DMS 273 treated with DMSO at 0.1 percent for 48 hours (cell line): ENCODE measurements at regions not wholly inside any gene's neighbourhood (a gene's known extent, or its start where the extent isn't known, plus 50 kb on each side); places are given as distances from the start of the nearest gene placed in this dataset.

Experiments used
- DNase-seq: peaks from one replicate; lab custom pipeline; 2025; lab: John Stamatoyannopoulos, UW

DNA sequence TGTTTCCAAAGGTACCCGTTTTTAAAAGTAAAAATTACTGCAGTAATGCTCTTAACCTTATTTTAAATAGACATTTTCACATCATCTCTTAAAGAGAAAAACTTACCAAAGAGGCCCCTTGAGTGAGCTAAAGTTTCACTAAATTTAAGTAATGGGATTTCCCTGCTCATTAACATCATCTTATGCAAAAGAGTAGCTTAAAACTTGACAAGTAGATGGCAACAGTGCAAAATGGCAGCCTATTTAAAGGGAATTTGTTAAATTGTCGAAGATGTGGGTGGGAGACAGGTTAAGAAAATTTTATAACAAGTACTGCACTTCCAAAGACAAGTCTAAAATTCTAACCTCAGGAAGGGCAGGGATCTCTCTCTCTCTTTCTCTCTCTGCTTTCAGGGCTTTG lies 271.7 kb upstream of the LDB2 start:
- DNase-seq, result no peak

DNA sequence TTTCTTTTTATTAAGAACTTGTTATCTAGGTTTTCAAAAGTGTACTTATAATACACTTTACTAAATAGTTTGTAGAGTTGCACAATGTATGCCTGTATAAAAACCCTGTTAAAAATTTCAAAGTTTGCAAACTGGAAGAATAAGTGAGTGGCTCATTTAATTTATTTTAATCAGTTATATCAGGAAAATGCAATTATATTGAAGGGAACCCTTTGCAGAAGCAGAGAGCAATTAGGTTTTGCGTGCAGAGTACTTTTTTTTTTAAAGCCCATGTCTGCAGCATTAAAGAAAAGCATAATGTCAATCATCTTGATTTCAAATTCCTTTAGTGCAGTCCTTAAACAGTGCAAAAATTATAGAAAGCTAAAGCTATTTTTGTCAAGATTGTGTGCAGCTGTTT lies 271.3 kb upstream of the LDB2 start:
- DNase-seq, result no peak

DNA sequence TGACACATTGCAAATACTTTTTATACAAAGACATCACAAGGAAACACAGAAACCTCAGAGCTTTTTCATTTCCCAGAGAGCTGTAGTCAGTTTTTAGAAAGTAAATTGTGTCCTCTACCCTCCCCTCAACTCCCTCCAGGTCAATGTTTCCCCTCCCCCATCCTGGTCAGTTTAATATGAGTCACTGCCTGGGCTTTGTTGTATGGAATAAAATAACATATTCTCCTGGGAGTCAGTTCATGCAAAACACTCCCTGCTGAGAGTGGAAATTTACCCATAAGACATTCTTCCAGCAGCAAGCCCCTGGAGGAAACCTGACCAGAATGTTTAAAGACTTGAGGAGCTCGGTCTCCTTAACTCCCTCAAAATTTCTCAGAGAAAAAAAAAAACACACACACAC lies 270.1 kb upstream of the LDB2 start:
- DNase-seq, result no peak

DNA sequence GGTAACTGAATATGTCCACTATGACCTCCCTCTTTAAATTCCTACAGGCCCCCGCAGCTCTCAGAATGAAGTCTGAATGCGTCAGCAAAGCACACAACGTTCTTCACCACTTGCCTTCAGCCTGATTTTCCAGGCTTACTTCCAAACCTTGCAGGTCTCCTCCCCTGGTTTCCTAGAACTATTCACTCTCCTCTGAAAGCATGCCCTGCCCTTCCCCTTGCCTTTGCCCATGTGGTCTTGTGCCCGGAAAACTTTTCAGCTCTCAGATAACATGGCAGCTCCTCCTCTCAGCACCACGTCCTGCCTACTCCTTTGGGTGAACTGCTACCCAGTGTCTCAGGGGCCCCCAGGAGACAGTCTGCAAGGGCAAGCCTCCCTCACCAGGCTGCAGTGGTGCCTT lies 268.5 kb upstream of the LDB2 start:
- DNase-seq, result no peak

DNA sequence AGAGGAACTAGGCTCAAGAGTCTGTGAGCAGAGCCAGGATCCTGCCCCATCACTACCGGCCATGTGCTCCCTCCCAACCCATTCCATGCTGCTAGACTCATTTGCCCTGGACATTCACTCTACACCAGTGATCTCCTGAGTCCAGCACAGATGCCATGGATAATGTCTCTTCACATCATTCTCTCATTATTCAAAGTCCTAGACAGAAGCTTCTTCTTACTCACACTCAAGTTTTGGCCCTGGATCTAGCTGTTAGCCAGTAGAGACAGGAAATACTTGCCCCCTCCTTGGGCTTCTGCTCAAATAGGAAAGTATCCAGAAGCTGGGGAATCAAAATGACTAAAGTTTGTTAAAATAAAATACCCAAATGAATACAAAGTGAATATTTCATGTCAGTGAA lies 266.8 kb upstream of the LDB2 start:
- no peak for DNase-seq

DNA sequence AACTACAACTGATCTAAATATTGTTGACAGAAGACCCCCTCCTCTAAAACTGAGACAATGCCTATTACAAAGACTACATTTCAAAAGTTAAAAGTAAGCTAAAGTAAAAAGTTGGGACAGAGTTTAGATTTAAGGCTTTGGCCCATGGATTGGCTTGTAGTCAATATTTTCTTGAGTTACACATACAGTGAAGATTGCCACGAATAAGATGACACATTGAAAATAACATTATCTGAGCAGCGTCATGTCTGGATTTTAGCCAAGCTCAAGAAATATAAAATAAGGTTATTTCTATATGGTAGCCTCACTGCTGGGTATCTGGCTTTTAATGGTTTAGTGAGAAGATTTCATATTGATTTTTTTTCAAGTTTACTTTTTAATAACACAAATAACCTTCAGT lies 266.2 kb upstream of the LDB2 start:
- DNase-seq, result no peak

DNA sequence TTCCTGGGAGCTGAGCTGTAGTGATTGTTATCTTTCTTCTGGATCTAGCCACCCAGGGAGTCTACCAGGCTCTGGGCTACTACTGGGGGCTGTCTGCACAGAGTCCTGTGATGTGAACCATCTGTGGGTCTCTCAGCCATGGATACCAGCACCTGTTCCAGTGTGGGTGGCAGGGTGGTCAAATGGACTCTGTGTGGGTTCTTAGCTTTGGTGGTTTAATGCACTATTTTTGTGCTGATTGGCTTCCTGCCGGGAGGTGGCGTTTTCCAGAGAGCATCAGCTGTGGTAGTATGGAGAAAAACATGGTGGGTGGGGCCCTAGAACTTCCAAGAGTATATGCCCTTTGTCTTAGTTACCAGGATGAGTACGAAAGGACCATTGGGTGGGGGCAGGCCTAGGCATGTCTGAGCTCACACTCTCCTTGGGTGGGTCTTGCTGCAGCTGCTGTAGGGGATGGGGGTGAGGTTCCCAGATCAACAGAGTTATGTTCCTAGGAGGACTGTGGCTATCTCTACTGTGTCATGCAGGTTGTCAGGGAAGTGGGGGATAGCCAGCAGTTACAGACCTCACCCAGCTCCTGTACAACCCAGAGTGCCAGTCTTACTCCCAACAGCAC lies 264.8 kb upstream of the LDB2 start:
- no peak for DNase-seq

DNA sequence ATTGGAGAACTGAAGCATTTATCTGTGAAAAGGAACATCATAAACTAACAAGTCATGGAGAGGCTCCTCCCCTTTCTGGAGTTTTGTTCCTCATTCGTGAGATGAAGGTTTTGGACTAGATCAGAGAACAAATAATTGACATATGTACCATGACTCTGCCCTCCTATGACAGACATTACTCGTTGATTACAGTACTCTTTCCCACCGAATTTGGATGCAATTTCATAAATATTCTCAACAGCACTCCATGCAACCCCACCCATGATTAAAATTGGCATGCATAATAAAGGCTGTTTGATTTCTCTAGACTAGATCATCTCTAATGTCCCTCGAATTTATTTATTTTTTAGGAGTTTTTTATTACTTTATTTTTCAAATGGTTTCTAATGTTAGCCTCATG lies 258.9 kb upstream of the LDB2 start:
- DNase-seq, result no peak

DNA sequence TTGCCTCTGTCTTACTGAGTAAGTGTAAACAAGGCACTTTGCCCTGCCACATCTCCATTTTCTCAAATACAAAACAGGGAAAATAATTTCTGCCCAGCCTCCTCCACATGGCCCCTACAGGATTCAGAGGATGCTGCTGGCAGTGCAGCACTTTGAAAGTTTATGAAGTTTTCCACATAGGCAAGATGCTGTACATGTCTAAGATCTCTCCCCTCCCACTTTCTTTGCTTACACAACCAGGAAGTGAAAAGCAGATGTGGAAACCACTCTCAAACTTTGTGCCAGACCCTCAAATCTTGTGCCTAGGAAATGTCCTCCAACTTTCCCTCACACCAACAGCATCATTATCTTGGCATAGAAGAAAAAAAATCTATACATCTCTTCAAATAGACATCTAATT lies 257.0 kb upstream of the LDB2 start:
- DNase-seq, result no peak

DNA sequence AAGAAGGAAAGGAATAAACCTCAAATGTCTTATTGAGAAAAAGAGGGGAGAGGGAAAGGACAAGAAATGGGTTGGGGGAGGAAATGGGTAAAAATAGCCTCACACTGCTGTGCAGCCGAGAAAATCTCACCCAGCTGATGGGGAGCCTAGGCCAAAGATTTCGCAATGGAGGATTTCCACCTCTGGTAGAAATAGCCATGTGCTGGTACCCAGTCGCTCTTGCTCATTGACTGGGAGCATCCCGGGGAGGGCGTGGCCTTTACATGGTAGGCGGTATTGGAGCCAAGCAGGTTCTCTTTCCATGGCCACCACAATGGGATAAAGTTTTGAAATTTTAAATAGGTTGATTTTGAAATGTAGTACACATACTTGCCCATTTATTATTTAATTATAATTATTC lies 255.1 kb upstream of the LDB2 start:
- DNase-seq, result no peak

DNA sequence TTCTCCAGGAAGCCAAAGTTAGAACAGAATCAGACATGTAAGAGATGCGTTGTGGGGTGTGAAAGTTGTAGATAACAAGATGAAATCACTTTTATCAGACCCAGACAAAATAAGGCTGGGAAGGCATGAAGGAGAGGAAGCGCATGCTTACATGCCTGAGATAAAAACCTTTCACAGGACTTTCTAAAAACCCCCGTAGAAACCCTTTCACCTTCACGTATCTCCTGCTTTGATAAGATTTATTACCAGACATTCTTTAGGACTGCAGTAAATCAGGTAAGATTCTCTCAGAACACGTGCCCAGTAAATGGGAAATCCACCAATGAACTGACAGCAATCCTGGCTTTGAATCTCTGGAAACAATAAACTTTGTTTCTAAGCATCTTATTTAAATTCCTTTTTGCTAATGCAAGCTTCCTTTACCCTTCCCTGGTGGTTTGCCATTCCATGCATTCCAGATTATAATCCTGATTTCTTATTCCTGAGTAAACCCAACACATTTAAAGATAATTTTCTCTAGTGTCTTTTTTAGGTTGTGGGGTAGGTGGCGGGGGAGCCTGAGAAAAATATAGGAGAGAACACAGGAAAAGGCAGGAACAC lies 254.6 kb upstream of the LDB2 start:
- no peak for DNase-seq

DNA sequence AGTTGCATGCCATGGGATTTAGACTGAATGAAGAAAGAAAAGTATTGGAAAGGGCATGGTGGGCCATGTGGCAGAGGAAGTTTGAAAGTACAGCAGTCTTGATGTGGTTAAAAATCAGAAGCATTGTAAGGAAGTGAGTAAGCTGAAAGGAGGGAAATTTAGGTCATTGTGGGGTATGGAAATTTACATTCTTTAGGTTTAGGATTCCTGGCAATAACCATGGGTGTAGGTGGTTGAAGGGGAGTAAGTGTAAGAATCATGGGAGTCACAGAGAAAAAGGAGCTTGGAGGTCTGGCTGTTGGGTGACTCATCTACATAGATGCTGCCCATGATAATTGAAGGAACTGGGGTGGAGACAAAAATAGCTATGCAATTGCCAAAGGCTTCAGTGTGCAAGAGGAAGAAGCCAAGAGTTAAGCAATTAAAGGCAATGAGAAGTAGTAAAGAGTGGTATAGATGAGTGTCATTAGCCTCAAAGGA lies 243.8 kb upstream of the LDB2 start:
- DNase-seq, result no peak

DNA sequence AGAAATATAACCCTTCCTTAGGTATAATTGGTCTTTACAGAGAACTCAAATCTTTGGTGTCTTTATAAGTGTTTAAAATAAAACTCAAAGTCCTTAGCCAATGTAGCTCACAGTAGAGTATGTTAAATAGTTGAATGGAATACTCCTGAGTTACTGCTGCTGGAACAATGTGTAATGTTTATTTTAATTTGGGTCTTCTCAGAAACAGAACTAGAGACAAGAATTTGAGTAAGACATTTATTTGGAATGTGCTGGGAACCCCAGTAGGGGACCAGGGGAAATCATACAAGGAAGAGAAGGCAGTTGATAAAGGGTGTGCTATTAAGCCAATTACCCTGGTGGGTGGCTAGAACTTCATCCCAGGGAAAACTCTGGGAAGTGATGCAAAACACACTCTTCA lies 240.4 kb upstream of the LDB2 start:
- DNase-seq, result no peak

DNA sequence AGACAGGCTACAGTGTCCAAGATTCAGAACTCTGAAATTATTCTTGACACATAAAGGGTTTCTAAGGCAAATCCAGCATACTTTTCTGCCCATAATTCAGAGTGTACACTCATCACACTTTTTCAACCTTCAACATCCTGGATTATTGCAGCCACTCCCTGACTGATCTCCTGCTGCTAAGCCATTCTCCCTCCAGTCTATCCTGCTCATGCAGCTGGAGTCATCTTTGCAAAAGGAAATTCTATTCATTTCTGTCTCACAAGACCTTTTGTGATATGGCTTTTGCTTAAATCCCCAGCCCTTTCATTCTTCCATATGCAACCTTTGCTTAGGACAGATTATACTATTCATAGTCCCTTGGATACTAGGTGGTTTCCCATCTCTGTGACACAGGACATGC lies 236.1 kb upstream of the LDB2 start:
- DNase-seq, result no peak

DNA sequence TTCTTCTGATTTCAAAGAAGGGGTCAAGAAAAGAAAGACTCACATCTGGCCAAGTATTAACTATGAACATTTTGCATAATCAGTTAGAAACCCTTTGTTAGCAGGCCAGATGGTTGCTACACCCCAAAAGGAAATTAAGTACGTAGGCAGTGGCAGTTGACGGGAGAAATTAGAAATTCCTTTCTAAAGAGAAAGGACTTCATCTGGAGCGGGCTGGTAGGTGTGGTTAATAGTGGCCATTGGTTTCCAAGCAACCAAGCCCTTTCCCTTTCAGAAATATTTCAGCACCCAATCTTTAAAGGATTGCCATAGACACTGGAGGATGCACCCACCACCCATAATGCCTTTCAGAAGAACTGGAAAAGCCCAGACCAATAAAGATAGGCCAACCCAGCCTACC lies 235.7 kb upstream of the LDB2 start:
- no peak for DNase-seq

DNA sequence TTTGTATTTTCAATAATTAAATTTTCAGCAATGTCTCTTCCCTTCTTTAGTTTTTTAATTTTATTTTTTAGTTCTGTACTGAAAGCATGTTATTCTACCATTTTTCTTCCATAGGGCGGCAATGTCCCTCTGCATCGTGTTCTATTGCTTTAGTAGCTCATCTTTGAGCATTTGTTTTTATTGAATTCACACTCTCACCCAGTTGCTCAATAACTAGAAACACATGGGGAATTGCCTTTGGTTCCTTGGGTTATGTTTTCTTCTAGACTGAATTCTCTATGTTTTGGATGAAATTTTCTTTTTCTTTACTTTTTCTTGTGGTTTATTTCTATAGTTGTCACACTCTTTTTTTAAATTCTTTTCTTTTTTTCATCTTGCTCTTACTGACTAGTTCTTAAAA lies 233.8 kb upstream of the LDB2 start:
- DNase-seq, result no peak

DNA sequence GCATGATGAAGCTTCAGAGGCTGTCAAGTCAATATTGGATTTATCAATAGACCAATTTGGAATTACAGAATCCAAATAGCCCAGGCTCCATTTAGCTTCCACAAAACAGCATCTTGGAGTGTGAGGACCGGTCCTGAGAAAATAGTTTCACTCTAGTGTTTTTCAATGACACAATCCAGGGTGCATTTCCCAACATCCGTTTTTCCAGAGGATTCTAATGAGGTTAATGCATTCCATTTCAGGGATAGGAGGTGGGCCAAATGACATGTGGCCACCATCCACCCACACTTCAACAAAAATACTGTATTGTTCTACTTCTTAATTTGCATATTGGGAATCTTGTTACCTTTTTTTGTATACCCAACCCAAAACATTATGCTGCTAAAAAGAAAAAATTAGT lies 229.8 kb upstream of the LDB2 start:
- no peak for DNase-seq

DNA sequence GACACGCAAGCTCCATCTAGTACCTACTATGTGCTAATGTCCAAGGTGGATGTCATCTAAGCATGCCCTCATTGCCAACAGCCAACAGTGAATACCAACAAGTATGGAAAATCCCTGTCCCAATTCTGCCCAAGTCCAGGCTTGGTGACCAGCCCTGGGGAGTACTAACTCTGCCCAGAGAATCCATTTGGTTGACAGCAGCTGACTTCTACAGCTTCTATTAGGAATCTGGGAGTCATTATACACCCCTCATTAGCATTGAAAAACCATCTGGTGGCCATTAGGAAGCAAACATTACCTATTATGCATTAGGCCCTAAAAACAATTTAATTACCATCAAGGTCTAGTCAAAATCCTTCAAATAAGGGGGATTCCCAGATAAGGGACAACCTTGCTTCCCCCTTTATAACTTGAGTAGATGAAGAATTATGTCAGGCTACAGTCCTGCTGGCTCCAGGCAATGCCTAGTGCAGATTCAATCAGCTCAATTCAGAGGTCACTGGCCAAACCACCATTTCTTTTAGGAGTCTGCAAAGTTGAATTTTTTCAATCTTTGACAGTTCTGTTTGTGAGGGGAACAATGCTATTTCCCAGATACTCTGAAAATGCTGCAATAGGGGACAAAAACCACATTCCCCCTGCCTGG lies 228.0 kb upstream of the LDB2 start:
- DNase-seq, result no peak

DNA sequence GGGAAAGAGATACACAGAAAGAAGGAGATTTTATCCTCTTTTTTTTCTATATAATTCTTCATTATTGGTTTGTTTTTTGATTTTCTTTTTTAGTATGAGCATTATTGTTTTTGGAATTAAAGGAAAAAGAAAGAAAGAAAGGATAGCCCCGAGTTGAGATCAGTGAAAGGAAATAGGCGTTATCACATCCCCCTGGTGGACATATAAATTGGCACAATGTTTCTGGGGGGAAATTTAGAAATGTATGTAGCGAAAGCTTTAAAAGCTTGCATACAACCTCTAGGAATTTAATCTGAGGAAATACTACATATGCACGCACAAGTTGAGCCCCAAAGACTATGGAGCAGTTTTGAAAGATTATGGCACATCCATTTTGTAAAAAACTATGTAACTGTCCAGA lies 226.3 kb upstream of the LDB2 start:
- DNase-seq, result no peak

DNA sequence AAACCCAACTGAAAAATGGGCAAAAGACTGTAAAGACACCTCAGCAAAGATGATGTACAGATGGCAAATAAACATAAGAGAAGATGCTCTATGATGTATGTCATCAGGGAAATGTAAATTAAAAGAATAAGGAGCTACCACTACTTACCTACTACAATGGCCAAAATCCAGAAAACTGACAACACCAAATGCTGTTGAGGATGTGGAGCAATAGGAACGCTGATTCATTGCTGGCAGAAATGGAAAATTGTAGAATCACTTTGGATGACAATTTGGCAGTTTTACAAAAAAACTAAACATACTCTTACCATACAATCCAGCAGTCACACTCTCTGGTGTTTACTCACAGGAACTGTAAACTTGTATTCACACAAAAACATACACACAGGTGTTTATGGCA lies 222.3 kb upstream of the LDB2 start:
- no peak for DNase-seq

DNA sequence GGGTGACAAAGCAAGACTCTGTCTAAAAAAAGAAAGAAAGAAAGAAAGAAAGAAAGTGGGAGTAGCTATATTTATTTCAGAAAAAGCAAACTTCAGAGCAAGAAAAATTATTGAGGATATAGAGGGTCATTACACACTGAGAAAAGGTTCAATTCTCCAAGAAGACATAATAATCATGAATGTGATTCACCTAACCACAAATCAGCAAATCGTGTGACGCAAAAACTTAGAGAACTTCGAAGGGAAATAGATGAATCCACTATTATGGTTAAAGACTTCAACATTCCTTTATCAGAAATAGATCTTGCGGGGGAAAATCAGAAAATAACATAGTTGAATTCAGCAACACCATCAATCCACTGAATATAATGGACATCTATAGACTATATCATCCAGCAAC lies 219.3 kb upstream of the LDB2 start:
- DNase-seq, result no peak

DNA sequence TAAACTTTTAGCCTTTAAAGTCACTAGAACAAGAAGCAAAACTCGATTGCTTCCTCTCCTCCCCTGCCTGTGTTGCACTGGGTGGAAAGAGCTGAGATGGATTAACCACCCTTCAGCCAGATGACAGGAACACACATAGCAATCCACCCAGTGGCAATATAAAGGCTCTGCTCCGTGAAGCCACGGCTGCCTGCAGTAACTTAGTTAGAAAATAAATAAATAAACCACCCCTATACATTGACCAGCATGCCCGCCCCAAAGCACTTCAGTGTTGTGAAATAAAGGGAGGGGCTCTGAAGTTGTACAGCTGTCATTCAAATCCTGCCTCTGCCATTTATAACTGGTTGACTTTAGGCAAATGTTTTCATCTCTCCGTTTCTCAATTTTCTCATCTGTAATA lies 217.1 kb upstream of the LDB2 start:
- no peak for DNase-seq

DNA sequence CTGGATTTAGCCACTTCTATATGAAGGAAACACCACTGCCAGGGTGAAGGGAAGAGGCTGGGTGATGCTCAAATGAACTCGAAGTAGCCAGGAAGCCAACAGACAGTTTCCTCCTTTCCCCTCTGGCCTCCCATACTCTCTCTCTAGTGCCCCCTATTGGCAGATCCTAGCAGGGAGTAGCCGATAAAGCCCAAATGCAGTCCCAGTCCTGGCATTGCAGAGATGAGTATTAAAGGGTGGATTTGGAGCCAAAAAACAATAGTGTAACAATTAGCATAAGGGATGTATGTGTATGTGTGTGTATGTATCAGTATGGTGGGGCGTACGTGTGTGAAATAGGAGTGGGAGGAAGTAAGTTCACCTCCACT lies 213.8 kb upstream of the LDB2 start:
- DNase-seq, result no peak

DNA sequence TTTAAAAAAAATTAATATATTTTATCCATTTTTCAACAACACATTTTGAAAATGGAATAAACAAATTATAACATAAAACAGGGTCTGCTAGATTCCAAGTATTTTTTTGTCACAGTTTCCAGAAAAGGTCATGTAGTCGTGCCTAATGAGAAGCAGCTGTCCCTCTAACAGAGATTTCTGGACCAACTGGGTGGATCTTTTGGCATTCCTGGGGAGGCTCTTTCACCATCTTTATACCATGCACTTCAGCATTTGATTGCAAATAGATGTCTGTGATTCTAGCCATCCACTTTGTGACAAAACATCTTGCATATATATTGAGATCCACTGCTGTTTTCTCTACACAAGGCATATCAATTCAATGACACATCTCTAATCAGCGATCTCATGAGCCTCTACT lies 210.7 kb upstream of the LDB2 start:
- DNase-seq, result no peak
